ENCODE measurements at regions not wholly inside any gene's neighbourhood (a gene's known extent, or its start where the extent isn't known, plus 50 kb on each side); places are given as distances from the start of the nearest gene placed in this dataset.

DNA sequence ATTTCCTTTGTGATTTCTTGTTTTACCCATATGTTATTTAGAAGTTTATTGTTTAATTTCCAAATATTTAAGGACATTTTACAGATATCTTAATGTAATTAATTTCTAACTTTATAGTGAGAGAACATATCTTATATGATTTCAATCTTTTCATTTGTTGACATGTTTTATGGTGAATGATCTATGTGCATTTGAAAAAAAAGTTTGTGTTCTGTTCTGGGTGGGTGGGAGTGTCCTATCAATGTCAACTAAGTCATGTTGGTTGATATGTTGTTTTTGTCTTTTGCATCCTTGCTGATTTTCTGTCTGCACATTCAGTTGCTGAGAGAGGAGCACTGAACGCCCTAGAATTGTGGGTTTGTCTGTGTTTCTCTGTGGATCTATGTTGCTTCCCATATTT lies 50.3 kb upstream of the CBFA2T3 start:
- DNase-seq (ENCODE audit: low read depth in 3 of 3): no peak

- DNase-seq (ENCODE audit: low read depth in 3 of 3): peak in 2 of 3 donors; percentile 23 to 26
Measured at GRCh38 chr16:89031715-89032659, 55.0 kb upstream of the CBFA2T3 start.

DNA sequence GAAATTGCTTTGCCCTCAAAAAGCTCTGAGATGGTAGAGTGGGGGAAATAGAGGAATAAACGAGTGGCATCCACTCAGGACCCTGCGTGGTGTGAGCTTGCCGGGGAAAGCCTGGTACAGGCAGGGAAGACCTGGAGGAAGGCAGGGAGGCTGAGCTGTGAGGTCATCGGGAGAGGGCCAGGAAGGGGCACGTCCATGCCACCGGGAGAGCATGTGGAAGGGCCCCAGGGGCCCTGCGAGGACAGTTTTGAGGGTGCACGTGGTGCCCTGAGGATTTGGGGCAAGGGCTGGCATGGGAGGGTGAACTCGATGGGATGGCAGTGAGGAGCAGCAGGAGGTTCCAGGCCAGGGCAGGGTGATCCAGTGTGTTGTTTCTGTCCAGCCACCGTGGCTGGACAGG lies 56.3 kb upstream of the CBFA2T3 start:
- DNase-seq (ENCODE audit: low read depth in 3 of 3): no peak

GRCh38 chr16:89033796-89034572 lies 57.0 kb upstream of the CBFA2T3 start:
- no peak for DNase-seq (ENCODE audit: low read depth in 3 of 3)

- no peak for DNase-seq (ENCODE audit: low read depth in 3 of 3)
Measured at GRCh38 chr16:89034573-89034961, 57.6 kb upstream of the CBFA2T3 start.

DNA sequence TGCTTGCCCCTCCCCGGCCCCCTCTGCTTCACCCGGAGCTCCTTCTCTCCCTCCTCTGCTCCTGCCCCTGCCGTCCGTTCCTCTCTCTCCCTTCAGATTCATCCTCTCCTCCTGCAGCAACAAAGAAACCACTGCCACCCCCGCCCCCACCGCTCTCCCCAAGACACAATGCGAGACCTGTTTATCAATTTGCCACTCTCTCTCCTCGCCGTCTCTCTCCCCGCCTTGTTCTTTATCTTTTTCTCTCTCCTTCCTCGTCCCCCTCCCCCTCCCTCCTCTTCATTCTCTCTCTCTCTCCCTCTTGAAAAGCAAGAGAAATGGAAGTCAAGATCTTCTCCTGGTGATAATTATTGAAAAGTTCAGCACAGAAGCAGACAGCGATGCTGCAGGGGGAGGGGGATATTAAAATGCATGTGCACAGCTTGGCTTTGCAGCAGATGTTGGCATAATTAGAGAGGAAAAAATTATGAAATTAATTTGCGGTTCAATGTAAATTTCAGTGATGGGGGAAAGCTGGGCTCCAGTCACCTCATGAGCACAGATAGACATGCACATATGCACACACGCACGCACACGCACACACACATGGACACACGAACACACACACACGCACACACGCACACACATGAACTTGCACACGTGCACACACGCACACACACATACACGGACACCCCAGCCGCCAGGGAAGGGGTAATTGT lies 58.1 kb upstream of the CBFA2T3 start:
- no peak for DNase-seq (ENCODE audit: low read depth in 3 of 3)

GRCh38 chr16:89035669-89036570 lies 57.7 kb upstream of the ACSF3 start:
- no peak for DNase-seq (ENCODE audit: low read depth in 3 of 3)

GRCh38 chr16:89036776-89037175 lies 56.9 kb upstream of the ACSF3 start:
- DNase-seq (ENCODE audit: low read depth in 3 of 3): no peak

DNA sequence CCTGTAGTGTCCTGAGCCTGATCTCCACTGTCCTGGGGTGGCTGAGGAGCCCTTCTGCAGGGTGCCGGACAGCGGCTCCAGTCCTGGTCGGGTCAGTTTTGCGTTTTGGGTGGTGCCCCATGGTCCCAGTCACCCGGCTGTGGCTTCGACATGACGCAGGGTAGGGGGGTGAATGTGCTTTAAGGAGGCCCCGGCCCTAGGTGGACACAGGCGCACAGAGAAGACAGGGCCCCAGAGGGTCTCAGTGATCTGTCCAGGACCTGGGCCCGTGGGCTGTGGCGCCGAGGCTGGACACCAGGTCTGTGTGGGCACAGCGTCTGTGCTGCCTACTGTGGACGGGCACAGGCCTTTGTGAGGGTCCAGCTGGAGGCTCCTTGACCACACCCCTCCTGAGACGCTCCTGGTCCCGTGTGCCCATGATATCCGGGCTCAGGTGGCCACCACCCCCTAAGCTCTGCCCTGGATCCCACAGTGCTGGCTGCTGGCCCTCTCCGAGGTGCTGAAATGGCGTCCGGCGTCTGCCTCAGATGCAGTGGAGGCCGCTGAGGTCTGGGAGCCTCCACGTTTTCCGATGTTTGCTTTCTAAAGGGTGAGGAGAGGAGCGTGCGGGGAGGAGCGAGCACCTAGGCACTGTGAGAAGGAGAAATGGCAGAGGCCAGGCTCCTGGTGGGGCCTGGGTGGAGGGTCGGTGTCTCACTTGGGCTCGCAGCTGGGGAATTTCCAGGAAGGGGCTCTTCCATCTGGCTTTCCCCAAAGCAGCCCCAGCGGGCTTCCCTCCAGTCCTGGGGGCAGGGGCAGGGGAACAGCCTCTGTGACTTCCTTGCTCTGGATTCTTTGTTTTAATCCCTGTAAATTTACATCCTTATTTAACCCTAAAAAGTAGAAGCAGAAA lies 56.1 kb upstream of the ACSF3 start:
- DNase-seq (ENCODE audit: low read depth in 3 of 3): no peak

- no peak for DNase-seq (ENCODE audit: low read depth in 3 of 3)
Measured at GRCh38 chr16:89038221-89038721, 55.4 kb upstream of the ACSF3 start.

DNA sequence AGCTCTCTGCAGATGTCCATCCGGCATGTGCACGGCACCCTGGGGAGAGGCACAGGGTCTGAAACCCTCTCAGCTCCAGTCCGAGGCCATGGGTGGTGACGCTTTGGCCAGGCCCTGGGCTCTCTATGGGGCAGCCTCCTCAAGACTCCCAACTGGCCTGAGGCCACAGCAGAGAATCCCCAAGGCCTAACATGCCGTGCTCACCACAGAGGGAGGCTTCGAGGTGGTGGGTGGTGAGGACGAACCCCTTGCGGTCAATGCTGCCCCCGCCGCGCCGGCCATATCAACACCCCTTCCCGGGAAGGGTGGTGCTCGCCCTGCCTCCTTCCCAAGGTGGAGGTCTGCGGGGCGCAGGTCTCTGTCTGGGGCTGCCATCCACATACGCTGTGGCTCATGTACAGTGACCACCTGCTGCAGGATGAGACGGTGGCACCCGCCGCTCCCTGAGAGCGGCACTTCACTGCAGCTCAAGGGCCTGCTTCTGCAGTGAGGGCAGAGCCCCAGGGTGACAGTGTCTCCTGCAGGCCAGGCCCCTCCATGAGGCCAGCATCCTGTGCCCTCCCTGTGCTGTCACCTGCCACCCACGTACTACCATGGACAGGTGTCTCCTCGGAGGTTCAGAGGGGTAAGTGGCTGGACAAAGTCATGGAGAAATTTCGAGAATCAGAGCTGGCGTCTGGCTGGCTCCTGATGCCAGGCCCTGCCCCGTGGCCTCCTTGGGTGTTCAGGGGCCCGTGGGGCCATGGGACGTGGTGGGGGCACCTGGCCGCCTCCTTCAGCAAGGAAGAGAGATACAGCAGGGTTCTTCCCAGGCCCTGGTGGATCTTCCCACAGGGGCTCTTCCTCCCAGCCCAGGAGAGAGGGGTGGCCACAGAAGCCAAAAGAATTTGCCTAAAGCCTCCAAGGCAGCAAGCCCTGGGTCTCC lies 54.6 kb upstream of the ACSF3 start:
- no peak for DNase-seq (ENCODE audit: low read depth in 3 of 3)

DNA sequence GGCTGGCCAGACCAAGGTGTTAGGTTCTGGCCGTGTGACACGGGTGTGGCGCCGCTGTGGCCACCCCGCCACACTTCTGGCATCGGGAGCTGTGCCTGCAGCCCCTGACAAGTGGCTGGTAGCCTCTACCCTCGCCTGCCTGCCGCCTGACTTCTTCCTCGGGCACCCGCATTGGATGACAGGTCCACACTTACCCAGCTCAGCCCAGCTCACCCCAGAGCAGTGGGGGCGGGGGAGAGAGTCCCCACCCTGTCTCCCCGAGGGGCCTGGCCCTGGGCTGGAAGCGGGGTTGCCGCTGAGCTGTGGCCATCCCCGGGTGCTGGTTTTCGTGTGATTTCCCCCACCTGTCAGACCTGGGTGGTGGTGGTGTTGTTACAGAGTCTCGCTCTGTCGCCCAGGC lies 53.9 kb upstream of the ACSF3 start:
- DNase-seq (ENCODE audit: low read depth in 3 of 3): no peak

DNA sequence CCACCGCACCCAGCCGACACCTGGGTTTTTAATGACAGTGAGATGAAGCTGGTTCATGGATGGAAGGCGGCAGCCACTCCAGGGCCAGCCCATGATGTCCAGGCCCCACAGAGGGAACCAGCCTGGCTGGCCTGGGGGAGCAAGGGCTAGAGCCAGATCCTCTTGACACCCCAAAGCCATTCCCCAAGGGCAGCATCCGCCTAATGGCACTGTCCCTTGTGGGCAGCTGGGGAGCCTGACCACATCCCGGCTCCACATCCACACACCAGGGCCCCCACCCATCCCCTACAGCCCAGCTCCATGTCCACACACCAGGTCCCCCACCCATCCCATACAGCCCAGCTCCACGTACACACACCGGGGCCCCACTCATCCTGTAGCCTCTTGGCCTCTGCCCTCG lies 53.3 kb upstream of the ACSF3 start:
- no peak for DNase-seq (ENCODE audit: low read depth in 3 of 3)

DNA sequence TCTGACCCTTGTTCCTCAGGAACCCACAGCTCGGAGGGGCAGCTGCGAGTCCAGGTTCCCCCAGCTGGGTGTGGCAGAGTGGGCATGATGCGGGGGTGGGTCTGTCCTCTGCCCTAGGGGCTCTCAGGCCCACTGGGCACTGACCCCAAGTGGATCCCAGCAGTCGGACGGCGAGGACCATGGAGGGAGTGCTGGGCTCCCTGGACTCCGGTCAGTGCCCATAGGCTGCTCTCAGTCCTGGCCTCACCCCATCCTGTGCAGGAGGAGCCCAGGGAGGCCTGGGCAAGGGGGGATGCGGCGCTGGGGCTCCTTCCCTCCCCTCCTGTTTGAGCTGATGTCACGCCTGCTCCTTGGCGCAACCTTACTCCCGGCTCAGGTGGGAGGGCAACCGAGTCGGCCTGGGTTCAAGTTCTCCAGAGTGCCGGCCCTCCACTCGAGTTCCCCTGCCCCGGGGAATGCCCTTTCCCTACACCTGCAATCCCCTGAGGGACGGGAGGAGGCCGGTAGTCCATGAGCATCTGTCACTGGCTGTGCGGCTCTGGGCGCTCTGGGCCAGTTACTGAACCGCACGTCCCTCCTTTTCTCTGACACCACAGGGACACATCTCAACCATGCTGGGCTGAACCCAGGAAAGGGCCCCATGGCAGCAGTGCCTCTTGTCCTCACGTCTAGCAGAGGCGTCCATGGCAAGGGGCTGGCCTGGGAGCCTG lies 52.6 kb upstream of the ACSF3 start:
- DNase-seq (ENCODE audit: low read depth in 3 of 3): no peak

- no peak for DNase-seq (ENCODE audit: low read depth in 3 of 3)
Measured at GRCh38 chr16:89041571-89042481, 51.8 kb upstream of the ACSF3 start.

DNA sequence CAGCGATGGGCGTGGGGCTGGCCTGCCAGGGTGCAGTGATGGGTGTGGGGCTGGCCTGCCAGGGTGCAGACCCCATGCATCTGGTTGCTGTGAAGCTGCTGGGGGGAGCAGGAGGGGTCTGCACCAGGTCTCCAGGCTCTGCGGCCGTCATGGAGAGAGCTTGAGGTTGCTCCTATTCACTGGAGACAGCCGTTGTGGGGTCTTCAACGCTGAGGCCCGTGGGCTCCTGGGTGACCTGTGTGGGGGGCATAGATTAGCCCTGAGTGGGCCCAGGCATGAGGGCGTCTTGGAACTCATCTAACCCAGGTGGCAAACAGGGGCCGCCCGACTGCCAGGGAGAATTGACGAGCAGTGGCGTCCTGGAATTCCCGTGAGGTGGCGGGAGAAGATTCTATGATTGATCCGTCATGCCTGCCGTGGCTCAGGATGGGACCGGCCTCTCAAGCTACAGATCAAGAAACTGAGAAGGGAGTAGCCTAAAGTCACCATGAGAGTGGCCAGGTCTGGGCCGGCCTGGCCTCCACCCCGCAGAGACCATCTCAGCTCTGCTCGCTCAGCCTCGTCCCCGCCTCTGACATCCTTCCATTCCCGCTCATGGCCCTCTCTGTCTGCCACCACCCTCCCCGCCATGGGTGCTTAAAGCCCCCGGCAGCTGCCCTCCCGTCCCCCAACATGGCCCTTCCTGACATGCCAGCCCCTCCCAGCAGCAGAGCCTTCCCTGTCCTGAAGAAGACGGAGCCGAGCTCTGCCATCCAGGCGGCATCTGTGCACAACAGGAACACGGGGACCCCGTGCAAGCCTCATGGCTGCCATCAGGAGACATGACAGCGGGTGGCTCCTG lies 50.7 kb upstream of the ACSF3 start:
- DNase-seq (ENCODE audit: low read depth in 3 of 3): no peak
